Globus pallidus (tissue), 1 donor: ENCODE measurements at regions not wholly inside any gene's neighbourhood (a gene's known extent, or its start where the extent isn't known, plus 50 kb on each side); places are given as distances from the start of the nearest gene placed in this dataset.

ENCODE experiments used
- DNase-seq: peaks from one replicate; pipeline ENCODE4 v3.0.0-alpha.2; 2015; ENCODE audit warnings: low spot score

- no peak for DNase-seq
These were observed 90.3 kb upstream of the SNTG2 start for GRCh38 chr2:860259-860855.

GRCh38 chr2:858646-859045 lies 92.0 kb upstream of the SNTG2 start:
- no peak for DNase-seq

- DNase-seq = no peak
These were observed 92.7 kb upstream of the SNTG2 start for GRCh38 chr2:857937-858336.

GRCh38 chr2:857081-857480 lies 93.6 kb upstream of the SNTG2 start:
- no peak for DNase-seq

GRCh38 chr2:856456-856855 lies 94.2 kb upstream of the SNTG2 start:
- DNase-seq = no peak

- no peak for DNase-seq
These were observed 94.6 kb upstream of the SNTG2 start for GRCh38 chr2:856041-856440.

GRCh38 chr2:855177-855576 lies 95.5 kb upstream of the SNTG2 start:
- DNase-seq = no peak

GRCh38 chr2:854460-854859 lies 96.2 kb upstream of the SNTG2 start:
- DNase-seq = peak; percentile 5

GRCh38 chr2:853203-853870 lies 97.3 kb upstream of the SNTG2 start:
- no peak for DNase-seq

GRCh38 chr2:852168-852567 lies 98.5 kb upstream of the SNTG2 start:
- no peak for DNase-seq

GRCh38 chr2:851680-852079 lies 99.0 kb upstream of the SNTG2 start:
- DNase-seq = no peak

GRCh38 chr2:851078-851477 lies 99.6 kb upstream of the SNTG2 start:
- DNase-seq = no peak

GRCh38 chr2:850429-850828 lies 100.2 kb upstream of the SNTG2 start:
- DNase-seq = no peak

- DNase-seq = no peak
These were observed 102.5 kb upstream of the SNTG2 start for GRCh38 chr2:848099-848498.

GRCh38 chr2:847669-848068 lies 103.0 kb upstream of the SNTG2 start:
- no peak for DNase-seq

GRCh38 chr2:844715-845114 lies 105.9 kb upstream of the SNTG2 start:
- no peak for DNase-seq

- DNase-seq = no peak
These were observed 108.4 kb upstream of the SNTG2 start for GRCh38 chr2:842151-842803.

GRCh38 chr2:841036-841435 lies 109.6 kb upstream of the SNTG2 start:
- no peak for DNase-seq

GRCh38 chr2:834233-834632 lies 116.4 kb upstream of the SNTG2 start:
- DNase-seq = no peak

- DNase-seq = no peak
These were observed 117.5 kb upstream of the SNTG2 start for GRCh38 chr2:833180-833579.

- DNase-seq = no peak
These were observed 118.0 kb upstream of the SNTG2 start for GRCh38 chr2:832635-833034.

GRCh38 chr2:831622-832021 lies 119.0 kb upstream of the SNTG2 start:
- DNase-seq = no peak

- DNase-seq = no peak
These were observed 119.5 kb upstream of the SNTG2 start for GRCh38 chr2:831225-831536.
